ENCODE measurements at regions not wholly inside any gene's neighbourhood (a gene's known extent, or its start where the extent isn't known, plus 50 kb on each side); places are given as distances from the start of the nearest gene placed in this dataset.

DNA sequence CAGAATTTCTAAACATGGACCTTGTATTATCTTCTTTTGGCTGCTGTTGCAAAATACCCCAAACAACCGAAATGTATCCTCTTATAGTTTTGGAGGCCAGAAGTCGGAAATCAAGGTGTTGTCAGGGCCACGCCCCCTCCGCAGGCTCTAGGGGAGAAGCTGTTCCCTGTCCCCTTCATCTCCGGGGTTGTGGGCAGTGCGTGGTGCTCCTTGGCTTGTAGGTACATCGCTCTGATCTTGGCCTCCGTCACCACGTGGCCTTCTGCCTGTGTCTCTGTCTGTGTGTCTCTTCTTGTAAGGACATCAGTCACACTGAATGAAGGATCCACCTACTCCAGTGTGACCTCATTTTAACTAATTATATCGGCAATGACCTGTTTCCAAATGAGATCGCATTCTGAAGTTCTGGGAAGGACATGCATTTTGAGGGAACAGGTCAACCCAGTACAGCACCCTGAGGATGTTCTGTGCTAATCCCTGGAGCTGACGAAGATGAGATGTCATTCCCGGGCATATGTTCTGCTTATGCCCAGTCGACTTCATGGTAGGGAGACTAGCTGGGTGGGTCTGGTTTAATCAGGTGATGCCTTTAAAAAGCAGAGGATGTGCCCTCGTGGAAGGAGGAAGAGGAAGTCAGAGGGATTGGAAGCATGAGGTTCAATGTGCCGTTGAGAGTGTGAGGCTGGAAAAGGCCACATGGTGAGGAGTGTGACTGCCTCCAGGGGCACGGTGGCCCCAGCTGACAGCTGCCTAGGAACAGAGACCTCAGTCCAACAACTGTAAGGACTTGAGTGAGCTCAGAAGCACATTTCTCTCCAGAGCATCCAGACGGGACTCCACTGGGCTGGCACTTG is 531.1 kb downstream of the TBC1D22A start:
- no peak for DNase-seq (ENCODE audit: low spot score)

DNA sequence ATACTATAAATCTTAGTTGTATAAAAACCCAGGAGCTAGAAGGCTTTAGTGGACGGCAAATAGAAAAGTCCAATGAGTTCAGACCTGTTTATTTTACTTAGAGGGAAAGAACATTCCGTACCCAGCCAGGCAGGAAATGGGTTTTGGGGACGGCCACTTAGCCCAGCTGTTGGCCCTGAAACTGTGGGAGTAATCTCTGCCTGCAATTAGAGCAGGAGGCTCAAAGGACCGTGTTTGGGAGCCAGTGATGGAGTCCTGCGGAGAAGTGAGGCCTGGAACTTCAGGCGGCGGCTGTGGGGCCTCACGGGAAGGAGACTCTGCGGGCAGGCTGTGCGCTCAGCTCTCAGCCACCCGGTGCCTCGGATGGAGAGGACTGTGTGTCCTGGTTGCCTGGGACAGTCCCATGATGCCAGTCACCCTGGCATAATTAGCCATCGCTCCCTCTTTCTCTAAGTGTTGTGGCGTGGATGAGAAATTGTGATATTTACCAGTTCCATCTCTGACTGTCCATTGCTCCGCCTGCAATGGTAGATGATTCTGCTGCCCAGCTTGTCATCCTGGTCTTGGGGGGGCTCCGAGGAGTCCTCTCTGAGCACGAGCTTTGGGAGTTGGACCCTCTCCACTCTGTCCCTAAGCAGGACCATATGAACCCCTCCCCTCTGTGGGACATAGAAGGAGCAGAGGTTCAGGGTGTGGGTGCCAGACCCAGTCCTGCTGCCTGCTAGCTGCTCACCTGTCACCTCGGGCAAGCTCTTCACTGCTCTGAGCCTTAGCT is 530.3 kb downstream of the TBC1D22A start:
- no peak for DNase-seq (ENCODE audit: low spot score)

DNA sequence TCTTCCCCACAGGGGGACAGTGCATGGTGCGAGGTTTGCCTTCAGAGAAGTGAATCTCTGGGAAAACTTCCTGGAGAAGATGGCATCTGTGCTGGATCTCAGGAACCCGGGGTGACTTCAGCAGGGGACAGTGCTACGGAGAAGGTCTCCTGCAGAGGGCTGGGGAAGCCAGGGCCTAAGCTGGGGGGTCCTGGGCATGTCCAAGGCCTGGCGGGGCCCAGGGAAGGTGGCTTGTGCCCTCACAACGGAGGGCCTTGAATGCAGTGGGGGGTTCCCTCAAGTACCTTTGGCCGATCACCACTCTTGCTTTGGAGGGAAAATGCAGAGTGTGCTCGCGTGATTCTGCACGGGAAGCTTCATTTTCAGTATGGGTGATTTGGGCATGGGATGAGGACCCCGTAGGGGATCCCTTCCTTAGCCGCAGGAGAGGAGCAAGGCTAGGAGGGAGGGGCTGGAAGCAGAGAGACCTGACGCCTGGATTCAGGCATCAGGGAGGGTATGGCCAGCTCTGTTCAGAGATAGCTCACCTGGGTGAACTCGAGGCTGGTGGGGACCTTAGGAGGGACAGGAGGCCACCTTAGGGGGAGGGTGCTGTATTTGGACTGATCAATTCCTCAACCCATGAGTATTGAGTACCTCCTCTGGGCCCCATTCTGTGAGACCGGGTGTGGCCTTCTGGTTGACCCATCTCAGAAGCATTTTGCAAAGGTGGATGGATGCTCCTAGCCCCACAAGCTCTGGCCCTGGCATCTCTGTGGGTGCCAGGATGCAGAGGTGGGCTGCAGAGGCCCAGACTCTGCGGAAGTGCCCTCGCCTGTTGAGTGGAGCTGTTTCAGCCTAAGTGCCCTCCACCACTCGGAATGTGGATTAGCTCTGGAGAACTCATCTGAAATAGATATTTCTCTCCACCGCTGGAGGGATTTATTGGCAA is 529.4 kb downstream of the TBC1D22A start:
- no peak for DNase-seq (ENCODE audit: low spot score)

DNA sequence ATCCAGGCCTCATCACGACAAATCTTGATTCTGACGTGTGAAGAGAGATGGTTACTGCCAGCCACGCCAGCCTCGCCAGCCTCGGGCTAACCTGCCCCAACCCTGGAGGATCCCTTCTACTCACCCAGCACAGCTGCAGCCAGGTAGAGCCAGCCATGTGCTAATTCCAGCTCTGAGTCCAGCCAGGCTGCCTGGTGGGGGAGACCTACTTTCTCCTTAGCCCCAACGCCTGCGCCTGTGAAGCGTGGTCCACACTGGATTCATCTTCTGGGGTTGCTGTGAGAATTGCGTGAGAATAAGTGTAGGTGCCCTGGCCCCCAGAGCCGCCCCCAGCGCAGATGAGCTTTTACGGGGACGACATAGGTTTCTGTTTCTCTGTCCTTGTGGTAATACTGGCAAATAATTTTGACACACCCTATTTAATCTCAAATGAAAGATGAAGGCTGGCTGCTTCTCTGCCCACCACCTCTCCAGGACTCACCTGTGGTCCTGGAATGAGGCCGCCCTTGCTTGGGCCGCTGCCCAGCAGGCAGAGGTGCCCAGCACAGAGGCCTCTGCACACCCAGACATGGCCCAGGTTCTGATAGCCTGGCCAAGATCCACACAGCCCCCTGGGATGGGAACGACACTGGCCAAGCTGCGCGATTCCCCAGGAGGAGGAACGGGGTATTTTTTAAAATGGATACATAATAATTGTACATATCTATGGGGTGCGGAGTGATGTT is 528.4 kb downstream of the TBC1D22A start:
- DNase-seq (ENCODE audit: low spot score), result no peak

DNA sequence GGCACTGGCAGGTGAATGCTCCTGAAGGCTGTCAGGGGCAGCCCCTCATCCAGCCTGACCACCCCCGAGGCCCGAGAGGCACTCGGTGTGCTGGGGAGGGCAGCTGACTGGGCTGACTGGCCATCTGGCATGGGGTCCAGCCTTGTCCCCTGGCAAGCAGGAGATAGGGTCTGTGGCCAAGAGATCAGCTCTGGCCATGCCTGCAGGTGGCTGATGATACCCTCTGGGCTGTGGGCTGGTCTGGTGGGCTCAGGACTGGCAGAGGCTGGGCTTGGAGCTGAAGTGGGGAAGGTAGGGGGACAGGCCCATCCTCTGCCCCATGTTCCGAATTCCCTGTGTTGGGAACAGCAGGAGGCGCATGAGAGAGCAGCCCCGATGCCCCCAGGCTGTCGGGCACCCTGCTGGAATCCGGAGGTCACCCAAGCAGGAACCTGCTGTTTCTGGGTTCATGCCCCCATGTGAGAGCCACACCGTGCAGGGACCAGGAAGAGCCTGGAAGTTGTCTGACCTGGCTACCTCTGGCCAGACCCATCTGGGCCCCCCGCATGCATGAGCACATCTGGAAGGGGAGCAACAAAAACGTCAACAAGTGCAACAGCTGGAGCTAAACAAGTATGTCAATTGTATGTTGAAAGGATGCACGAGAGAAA is 527.0 kb downstream of the TBC1D22A start:
- DNase-seq (ENCODE audit: low spot score), result no peak

GRCh38 chr22:47288680-47289079 is 526.2 kb downstream of the TBC1D22A start:
- DNase-seq (ENCODE audit: low spot score), result no peak

DNA sequence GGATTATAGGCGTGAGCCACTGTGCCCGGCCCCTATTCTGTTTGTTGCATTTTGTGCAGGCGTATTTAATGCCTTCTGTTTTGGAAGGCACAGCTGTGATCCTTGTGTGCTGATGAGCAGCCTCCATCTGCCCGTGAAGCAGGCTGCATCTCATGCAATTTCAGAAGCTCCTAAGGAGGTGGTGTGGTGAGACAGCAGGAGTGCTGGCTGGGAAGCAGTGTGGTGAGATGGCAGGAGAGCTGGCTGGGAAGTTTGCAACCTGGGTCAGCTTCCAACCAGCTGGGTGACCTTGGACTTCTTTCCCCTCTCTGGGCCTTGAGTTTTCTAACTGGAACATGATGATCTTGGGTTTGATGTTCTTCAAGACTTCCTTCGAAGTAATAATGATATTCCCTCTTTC is 525.1 kb downstream of the TBC1D22A start:
- no peak for DNase-seq (ENCODE audit: low spot score)

DNA sequence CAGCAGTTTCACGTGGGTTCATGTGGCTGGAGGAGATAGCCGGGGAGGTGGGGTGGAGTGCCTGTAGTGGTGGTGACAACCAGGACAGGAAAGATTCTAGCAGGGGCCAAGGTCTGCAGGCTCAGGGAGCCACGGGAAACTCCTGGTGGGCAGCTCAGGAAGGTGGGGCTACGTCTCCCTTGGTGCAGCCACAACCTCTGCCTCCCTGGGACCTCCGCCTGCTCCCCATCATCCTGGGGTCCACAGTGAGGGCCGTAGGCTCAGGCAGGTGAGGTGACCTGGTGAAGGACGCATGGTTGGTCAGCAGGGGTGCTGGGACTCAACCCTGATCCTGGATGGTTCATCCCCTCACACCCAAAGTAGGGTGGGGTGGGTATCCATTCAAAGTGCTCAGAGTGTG is 524.1 kb downstream of the TBC1D22A start:
- no peak for DNase-seq (ENCODE audit: low spot score)

- no peak for DNase-seq (ENCODE audit: low spot score)
Measured at GRCh38 chr22:47285981-47286380, 523.5 kb downstream of the TBC1D22A start.

DNA sequence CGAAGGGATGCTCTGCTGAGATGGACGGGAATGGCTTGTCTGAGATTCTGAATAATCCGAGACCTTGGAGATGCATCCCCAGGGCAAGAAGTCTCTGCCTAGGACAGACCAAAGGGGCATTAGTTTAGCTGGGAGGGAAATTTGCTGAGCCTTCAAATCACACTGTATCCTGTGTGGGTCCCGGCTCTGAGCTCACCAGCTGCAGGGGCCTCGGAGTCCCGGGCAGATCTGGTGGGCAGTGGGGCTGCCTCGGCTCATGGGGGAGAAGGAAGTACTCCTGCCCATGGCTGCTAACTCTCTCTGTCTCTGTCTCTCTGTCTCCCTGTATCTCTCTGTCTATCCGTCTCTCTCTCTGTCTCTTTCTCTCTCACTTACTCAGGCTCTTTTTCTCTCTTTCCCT is 522.4 kb downstream of the TBC1D22A start:
- DNase-seq (ENCODE audit: low spot score), result no peak

- DNase-seq (ENCODE audit: low spot score), result no peak
Measured at GRCh38 chr22:47284360-47284759, 521.9 kb downstream of the TBC1D22A start.

DNA sequence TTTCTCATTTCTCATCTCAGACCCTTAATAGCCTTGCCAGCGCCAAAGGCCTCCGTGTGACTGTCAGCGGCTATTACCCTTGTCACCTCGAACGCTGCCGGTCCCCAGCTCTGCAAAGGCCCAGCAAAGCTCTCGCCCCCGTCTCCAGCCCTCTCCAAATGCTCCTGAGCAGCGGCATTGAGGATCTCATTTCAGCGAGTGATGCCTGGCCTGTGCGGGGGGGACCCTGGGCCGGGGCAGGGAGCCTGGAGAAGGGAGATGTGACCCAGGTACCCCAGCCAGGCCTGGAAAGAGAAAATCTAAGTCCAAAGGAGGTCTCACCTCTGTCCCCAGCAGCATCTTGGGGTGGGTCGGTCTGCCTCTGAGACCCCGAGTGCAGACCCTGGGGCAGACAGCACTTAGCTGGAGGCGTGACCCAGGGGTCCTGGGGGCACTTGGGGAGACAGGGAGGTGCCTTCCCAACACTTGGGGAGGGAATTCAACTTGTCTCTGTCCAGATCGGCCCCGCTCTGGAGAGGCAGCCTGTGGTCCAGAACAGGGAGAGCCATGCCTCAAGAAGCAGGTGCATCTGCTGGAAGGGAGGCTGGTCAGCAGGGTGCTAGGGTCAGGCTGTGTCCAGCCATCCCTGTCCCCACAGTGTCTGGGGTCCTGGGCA is 521.3 kb downstream of the TBC1D22A start:
- no peak for DNase-seq (ENCODE audit: low spot score)

DNA sequence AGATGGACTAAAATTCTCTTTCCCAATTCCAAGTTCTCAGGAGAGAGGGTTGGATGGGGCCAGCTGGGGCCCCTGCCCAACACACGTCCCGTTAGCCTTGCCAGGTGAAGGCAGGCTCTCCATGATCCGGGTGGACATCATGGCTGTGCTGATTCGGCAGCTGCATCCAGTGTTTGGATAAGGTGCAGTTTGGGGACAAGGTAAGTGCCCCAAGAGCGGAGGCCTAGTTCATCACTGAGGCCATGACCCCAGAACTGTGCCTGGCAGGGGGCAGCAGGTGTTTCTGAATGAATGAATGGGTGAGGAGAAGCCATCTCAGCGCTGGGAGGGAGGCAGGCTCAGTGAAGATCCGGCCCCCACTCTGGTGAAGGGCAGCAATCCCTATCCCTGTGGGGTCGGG is 520.4 kb downstream of the TBC1D22A start:
- no peak for DNase-seq (ENCODE audit: low spot score)

DNA sequence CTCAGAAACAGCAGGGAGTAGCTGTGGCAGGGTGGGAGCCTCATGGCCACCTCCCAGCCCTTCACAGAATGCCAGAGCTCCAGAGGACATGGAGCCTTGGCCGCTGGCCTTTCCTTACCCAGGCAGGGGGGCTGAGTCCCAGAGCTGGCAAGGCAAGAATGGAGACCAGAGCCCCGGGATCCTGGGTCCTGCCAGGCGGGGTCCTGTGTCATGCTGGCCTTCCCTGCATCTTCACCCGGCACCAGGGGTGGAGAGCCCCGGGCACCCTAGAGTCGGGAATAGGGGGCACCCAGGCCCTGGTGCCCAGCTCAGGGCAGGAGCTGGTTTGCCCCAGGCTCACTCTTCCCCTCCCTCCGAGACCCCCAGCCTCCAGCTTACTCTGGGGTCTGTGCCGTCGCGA is 519.9 kb downstream of the TBC1D22A start:
- DNase-seq (ENCODE audit: low spot score), result no peak

DNA sequence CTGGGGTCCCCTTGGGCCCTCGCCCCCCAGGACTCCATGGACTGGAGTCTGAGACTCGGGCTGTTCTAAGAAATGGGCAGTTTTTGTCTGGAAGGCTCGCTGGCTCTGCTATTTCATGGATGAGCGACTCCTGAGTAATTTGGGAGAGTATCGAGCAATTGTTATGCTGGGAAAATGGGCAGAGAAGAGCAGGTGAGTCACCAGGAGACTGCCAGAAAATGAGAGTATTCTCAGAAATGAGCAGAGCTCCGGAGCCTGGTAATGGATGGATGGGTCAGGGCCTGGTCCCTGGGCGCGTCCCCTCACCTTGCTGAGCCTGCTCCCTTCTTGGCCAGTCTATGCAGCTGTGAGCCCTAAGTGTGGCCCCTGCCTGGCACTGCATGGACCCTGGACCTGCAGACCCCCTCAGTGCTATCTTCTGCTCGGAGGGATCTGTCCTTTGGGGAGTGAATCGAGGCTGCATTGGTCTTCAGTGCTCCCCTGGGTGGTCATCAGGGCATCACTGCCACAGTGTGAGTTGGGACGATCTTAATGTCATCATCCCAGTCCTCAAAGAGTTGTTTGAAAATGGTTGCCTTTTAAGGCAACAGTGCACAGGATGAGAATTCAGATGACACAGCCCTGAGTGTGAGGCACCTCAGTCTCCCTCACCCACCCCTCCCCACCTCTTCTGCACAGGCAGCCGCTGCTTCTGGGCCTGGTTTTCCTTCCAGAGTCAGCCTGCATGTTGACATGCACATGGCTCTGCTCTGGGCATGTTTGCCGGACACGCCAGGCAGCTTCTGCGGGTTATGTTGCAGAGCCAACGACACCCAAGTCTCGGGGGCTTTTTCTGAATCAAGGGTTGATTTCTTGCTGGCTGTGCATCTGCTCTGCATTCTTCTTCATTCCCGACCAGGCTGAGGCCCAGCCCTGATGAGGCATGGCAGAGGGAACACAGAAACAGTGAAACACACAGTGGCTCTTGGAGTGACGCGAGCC is 519.0 kb downstream of the TBC1D22A start:
- DNase-seq (ENCODE audit: low spot score), result no peak

GRCh38 chr22:47280301-47280700 is 517.9 kb downstream of the TBC1D22A start:
- no peak for DNase-seq (ENCODE audit: low spot score)

DNA sequence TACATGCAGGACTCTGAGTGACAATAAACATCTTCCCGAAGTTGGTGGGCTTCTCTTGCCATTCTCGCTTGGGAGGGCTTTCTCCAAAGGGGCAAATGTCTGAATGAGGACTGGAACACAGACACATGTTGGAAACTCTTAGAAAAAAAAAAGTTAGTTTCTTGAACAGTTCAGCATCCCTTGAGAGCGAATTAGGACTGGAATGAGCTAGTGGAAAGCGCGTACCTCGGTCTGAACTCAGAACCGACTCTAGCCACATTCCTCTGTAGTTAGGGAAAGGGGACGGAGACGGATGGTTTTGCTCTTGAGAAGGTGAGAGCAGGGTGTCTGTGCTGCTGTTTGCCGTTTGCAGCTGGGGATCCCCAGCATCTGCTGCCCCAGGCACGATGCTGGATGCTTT is 517.3 kb downstream of the TBC1D22A start:
- DNase-seq (ENCODE audit: low spot score), result no peak

DNA sequence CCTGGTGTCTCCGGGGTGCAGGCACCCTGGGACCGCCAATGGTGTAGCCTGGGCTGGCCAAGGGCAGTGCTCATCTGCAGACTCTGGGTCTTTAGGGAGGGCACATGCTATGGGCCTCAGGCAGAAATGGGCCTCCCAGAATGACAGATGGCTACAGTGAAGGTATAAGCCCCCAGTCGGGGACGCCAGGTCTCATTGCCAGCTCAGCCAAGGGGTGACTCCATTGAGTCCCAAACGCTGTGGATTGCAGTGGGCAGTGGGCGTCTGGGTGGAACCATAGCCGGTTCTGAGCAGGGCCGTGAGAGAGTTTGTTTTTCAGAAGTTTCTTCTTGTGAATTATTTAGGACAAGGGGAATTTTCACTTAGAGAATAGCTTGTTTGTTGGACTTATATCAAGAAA is 516.9 kb downstream of the TBC1D22A start:
- DNase-seq (ENCODE audit: low spot score), result no peak

- DNase-seq (ENCODE audit: low spot score), result no peak
Measured at GRCh38 chr22:47278655-47279054, 516.2 kb downstream of the TBC1D22A start.
